Ovary (tissue), 7 donors: ENCODE measurements at regions not wholly inside any gene's neighbourhood (a gene's known extent, or its start where the extent isn't known, plus 50 kb on each side); places are given as distances from the start of the nearest gene placed in this dataset.

Source experiments
- DNase-seq, 5 donors: peaks; one replicate each; pipeline ENCODE4 v3.0.0-alpha.2; 2019 to 2020
- H3K27ac ChIP-seq, 2 donors: fragments of 200-600 bp; one replicate each; pipeline versions ENCODE4 v1.5.1 to v1.8.0; 2019 to 2022
- H3K27me3 ChIP-seq: fragments of 200-600 bp; one replicate; pipeline ENCODE4 v1.8.0; 2022
- H3K36me3 ChIP-seq: fragments of 200-600 bp; sonication (generic); one replicate; pipeline ENCODE4 v1.5.1; 2019
- H3K4me1 ChIP-seq: one replicate; pipeline ENCODE4 v1.8.1; 2013; ENCODE audit warnings: mild to moderate bottlenecking, moderate library complexity; ENCODE audit not compliant: insufficient read depth
- H3K4me3 ChIP-seq: fragments of 200-600 bp; sonication (generic); one replicate; pipeline ENCODE4 v1.5.1; 2017
- H3K9me3 ChIP-seq, 2 donors: fragments of 200-600 bp in 1 of 2; sonication (generic) in 1 of 2; one replicate each; pipeline versions ENCODE4 v1.5.1 to v1.8.1; 2013 to 2019; ENCODE audit warnings: mild to moderate bottlenecking in 1 of 2, moderate library complexity in 1 of 2
- EP300 ChIP-seq: sonication (generic); formaldehyde crosslinking; IDR thresholded peaks from one replicate; pipeline ENCODE4 v1.6.1; 2017; ENCODE audit warnings: antibody characterized with exemption
- POLR2A ChIP-seq: fragments of 450-650 bp; IDR thresholded peaks from one replicate; pipeline ENCODE4 v1.6.1; 2017; ENCODE audit warnings: antibody characterized with exemption, mild to moderate bottlenecking, moderate library complexity
- WGBS, 3 donors: extraction: QIAGEN DNeasy Blood & Tissue Kit in 1 of 3; methylation state at CpG; one replicate each; pipeline versions ENCODE4 v1.1.5 to v1.1.7; 2013 to 2017; 5-methylcytosine and 5-hydroxymethylcytosine counted together
- intact Hi-C, 4 donors: fragments of 100-400 bp; cut with DNase I; formaldehyde crosslinking; loops; one replicate each; pipeline versions ENCODE4 v1.11.0 to v1.15.1; 2022 to 2023
- TF ChIP-seq, protein P1 (sequence below), 3 donors: fragments of 450-650 bp in 2 of 3; fragments of 200-600 bp in 1 of 3; IDR thresholded peaks; one replicate each; pipeline versions ENCODE4 v1.5.1 to v1.8.0; 2016 to 2022; ENCODE audit warnings: antibody characterized with exemption in 3 of 3, mild to moderate bottlenecking in 1 of 3
- donor health status: DM: no; HTN: no; CAD: no; lungs with moderate emphysema.
- donor health status: DM: no; HTN: no; CAD: no.
- donor health status: Bipolar disorder and iron deficiency.
- donor health status: DM: no; HTN: no; CAD: no.
- donor health status: DM: yes; HTN: yes; CAD: no.

DNA sequence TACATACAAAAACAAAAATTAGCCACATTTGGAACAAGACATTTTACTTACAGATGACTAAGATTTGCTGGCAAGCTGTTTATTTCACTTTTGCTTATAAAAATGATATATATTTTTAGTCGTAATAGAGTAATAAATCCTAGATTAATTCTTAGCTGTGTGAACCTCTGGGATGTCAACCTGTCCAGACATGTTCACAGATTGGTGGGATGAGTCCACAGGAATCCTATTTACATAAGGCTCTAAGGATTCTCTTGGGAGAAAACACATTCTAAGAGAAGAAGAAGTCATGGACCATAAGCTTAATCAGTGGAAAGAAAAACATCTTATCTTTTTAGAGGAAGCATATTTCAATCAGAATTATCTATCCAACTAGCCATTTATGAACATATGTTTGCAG lies 797.4 kb downstream of the C12orf50 start:
- no peak for DNase-seq
- Histone ChIP-seq H3K4me3 (no peak overlapping the region), H3K4me1 (no peaks in the 10 kb centered on the region), H3K36me3 (no peaks in the 10 kb centered on the region), H3K27ac (no peak overlapping the region), H3K9me3 (no peaks in the 10 kb centered on the region), H3K27me3 (no peaks in the 10 kb centered on the region)
- intact Hi-C loops, result no loop called here
- TF ChIP-seq, protein P1, sequence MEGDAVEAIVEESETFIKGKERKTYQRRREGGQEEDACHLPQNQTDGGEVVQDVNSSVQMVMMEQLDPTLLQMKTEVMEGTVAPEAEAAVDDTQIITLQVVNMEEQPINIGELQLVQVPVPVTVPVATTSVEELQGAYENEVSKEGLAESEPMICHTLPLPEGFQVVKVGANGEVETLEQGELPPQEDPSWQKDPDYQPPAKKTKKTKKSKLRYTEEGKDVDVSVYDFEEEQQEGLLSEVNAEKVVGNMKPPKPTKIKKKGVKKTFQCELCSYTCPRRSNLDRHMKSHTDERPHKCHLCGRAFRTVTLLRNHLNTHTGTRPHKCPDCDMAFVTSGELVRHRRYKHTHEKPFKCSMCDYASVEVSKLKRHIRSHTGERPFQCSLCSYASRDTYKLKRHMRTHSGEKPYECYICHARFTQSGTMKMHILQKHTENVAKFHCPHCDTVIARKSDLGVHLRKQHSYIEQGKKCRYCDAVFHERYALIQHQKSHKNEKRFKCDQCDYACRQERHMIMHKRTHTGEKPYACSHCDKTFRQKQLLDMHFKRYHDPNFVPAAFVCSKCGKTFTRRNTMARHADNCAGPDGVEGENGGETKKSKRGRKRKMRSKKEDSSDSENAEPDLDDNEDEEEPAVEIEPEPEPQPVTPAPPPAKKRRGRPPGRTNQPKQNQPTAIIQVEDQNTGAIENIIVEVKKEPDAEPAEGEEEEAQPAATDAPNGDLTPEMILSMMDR (IDR thresholded peaks at IDR 0.05), result no peak
- TF ChIP-seq EP300, result no peak
- no peak for TF ChIP-seq POLR2A
- WGBS, 3 donors, result 25 to 49% (median 48%) methylated on average over 1 of the region's 1 CpG

DNA sequence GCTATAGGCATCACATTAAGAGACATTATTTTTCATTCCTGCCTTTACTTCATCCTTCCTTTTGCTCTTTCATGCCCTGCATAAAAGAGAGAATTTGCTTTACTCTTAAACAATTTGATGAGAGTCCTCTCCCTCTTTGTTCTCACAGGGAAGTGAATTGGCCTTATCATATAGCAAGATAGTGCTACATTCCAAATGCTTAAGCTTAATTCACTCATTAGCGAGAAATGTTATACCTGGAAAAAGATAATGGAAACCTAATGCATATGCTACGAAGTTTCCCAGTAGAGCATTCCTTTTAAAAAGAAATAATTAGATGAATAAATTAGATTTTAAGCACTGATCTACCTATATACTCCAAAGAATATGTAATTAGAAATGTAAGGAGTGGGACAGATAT lies 798.8 kb downstream of the C12orf50 start:
- Histone ChIP-seq H3K27me3 (no peaks in the 10 kb centered on the region), H3K9me3 (no peaks in the 10 kb centered on the region), H3K4me3 (no peak overlapping the region), H3K27ac (no peak overlapping the region), H3K4me1 (no peaks in the 10 kb centered on the region), H3K36me3 (no peaks in the 10 kb centered on the region)
- intact Hi-C loops, result no loop called here
- WGBS, 3 donors, result 87 to 93% (median 88%) methylated on average over 2 of the region's 2 CpGs
- no peak for DNase-seq
- TF ChIP-seq, protein P1 (IDR thresholded peaks at IDR 0.05), result no peak
- no peak for TF ChIP-seq EP300
- no peak for TF ChIP-seq POLR2A

GRCh38 chr12:87227162-87227561 lies 802.0 kb downstream of the C12orf50 start:
- WGBS, 3 donors, result 84 to 88% (median 88%) methylated on average over 3 of the region's 3 CpGs
- H3K9me3 ChIP-seq, result no peaks in the 10 kb centered on the region
- TF ChIP-seq EP300, result no peak
- TF ChIP-seq, protein P1 (IDR thresholded peaks at IDR 0.05), result no peak
- TF ChIP-seq POLR2A, result no peak
- H3K27me3 ChIP-seq, result no peaks in the 10 kb centered on the region
- H3K4me3 ChIP-seq, result no peak overlapping the region
- H3K4me1 ChIP-seq, result no peaks in the 10 kb centered on the region
- no peaks in the 10 kb centered on the region for H3K36me3 ChIP-seq
- H3K27ac ChIP-seq, result no peak overlapping the region
- DNase-seq, result no peak
- intact Hi-C loops, result no loop called here

DNA sequence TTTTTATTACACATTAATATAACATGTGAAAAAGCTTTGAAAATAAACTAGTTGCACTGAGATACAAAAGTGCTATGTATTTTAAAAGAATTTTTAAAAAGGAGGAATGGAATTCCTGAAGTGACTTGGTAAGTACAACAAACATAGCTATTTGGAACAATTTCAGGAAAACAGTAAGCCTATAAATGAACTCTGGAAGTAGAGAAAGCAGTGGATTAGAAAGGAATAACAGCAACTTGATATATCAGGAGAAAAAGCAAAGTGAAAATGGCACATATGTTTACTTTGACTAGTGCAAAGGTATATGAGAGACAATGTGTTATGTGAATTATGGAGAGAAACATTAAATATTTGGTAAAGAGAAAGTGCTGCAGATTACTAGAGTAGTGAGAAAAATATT lies 811.7 kb downstream of the C12orf50 start:
- no peak for DNase-seq
- H3K27ac ChIP-seq, result no peak overlapping the region
- no peaks in the 10 kb centered on the region for H3K36me3 ChIP-seq
- no peak for TF ChIP-seq EP300
- no peak for TF ChIP-seq POLR2A
- TF ChIP-seq, protein P1 (IDR thresholded peaks at IDR 0.05), result no peak
- intact Hi-C loops, result no loop called here
- no peaks in the 10 kb centered on the region for H3K9me3 ChIP-seq
- no peaks in the 10 kb centered on the region for H3K27me3 ChIP-seq
- no peaks in the 10 kb centered on the region for H3K4me1 ChIP-seq
- H3K4me3 ChIP-seq, result no peak overlapping the region

- Histone ChIP-seq H3K27me3 (no peaks in the 10 kb centered on the region), H3K36me3 (no peaks in the 10 kb centered on the region), H3K27ac (no peak overlapping the region), H3K4me1 (no peaks in the 10 kb centered on the region), H3K4me3 (no peak overlapping the region), H3K9me3 (no peaks in the 10 kb centered on the region)
- intact Hi-C loops, result no loop called here
- no peak for DNase-seq
- TF ChIP-seq, protein P1 (IDR thresholded peaks at IDR 0.05), result no peak
- 21 to 37% (median 26%) methylated on average over 4 of the region's 4 CpGs for WGBS, 3 donors
These were observed 812.8 kb downstream of the C12orf50 start for GRCh38 chr12:87216436-87216835.
